ENCODE measurements at regions not wholly inside any gene's neighbourhood (a gene's known extent, or its start where the extent isn't known, plus 50 kb on each side); places are given as distances from the start of the nearest gene placed in this dataset.

GRCh38 chr18:47669815-47670214 is 260.6 kb downstream of the SMAD2 start:
- no peak overlapping the region for H2AFZ ChIP-seq (ENCODE audit: low read depth)
- ChIA-PET CTCF (interaction anchor here (1.3 kb wide), 1 partner anchor 19 kb away, joined by 3 read pairs; no protein-coding TSS in a partner anchor), POLR2A (no interaction called here)
- H3K9me2 ChIP-seq, result no peaks in the 10 kb centered on the region
- H3K4me2 ChIP-seq, result no peak overlapping the region
- no peak overlapping the region for H3K4me3 ChIP-seq (ENCODE audit: low read depth in 2 of 2, low read length in 1 of 2)
- no peak for DNase-seq
- H3K27ac ChIP-seq (ENCODE audit: low read depth in 2 of 2, low read length in 1 of 2), result no peak overlapping the region
- TF ChIP-seq CTCF (IDR thresholded peaks at IDR 0.05) (no peak), FOSL2 (IDR thresholded peaks at IDR 0.05; ENCODE audit: borderline replicate concordance, low read depth) (no peak), SIN3A (IDR thresholded peaks at IDR 0.05; ENCODE audit: borderline replicate concordance, low read depth, low read length) (no peak), JUND (IDR thresholded peaks at IDR 0.05) (no peak), USF1 (IDR thresholded peaks at IDR 0.05; ENCODE audit: borderline replicate concordance, low read depth) (no peak), TAF1 (IDR thresholded peaks at IDR 0.05; ENCODE audit: borderline replicate concordance, low read depth, low read length) (no peak), RAD21 (IDR thresholded peaks at IDR 0.05; ENCODE audit: low read length) (no peak), USF2 (IDR thresholded peaks at IDR 0.05; ENCODE audit: borderline replicate concordance, low read depth, low read length) (no peak), EZH2phosphoT487 (IDR thresholded peaks at IDR 0.05; ENCODE audit: borderline replicate concordance, low read depth) (no peak), REST (IDR thresholded peaks at IDR 0.05; ENCODE audit: low read depth, low read length) (no peak), YY1 (IDR thresholded peaks at IDR 0.05; ENCODE audit: low read depth) (no peak), GATA2 (CRISPR knock-in tag; IDR thresholded peaks at IDR 0.05) (no peak), FOXM1 (IDR thresholded peaks at IDR 0.05; ENCODE audit: low read depth) (no peak), FOXJ3 (CRISPR knock-in tag; IDR thresholded peaks at IDR 0.05) (no peak), TCF12 (IDR thresholded peaks at IDR 0.05) (no peak), RXRA (IDR thresholded peaks at IDR 0.05; ENCODE audit: borderline replicate concordance, low read depth) (no peak)
- no peaks in the 10 kb centered on the region for H4K20me1 ChIP-seq (ENCODE audit: insufficient read depth)
- no peaks in the 10 kb centered on the region for H3K36me3 ChIP-seq (replicated peaks in 1 of 2; ENCODE audit: control insufficient read depth in 1 of 2, insufficient read depth in 2 of 2, low read length in 1 of 2)
- H3K79me2 ChIP-seq (ENCODE audit: insufficient read depth), result no peaks in the 10 kb centered on the region
- no peaks in the 10 kb centered on the region for H3F3A ChIP-seq (replicated peaks; ENCODE audit: insufficient read depth)
- 26% methylated on average over 3 of the region's 3 CpGs for WGBS (ENCODE audit: low lambda C conversion rate)
- no peaks in the 10 kb centered on the region for H3K9me3 ChIP-seq
- H3K4me1 ChIP-seq (ENCODE audit: control insufficient read depth in 1 of 2, insufficient read depth in 2 of 2, low read depth in 1 of 2, low read length in 1 of 2), result no peaks in the 10 kb centered on the region
- H3K27me3 ChIP-seq (ENCODE audit: insufficient read depth), result no peaks in the 10 kb centered on the region
- H3K9ac ChIP-seq, result no peak overlapping the region

All from SK-N-SH (cell line).